ENCODE measurements at regions not wholly inside any gene's neighbourhood (a gene's known extent, or its start where the extent isn't known, plus 50 kb on each side); places are given as distances from the start of the nearest gene placed in this dataset.

GRCh38 chr2:117232305-117232704 lies 582.2 kb upstream of the DDX18 start:
- no peak overlapping the region for H3K9ac ChIP-seq (ENCODE audit: low read depth, low read length)
- no peaks in the 10 kb centered on the region for H3K27me3 ChIP-seq (ENCODE audit: insufficient read depth, low read length)

GRCh38 chr2:117257362-117257761 lies 557.1 kb upstream of the DDX18 start:
- no peak overlapping the region for H3K27ac ChIP-seq (ENCODE audit: low read length)
- H3K36me3 ChIP-seq (ENCODE audit: insufficient read depth, low read depth, low read length): no peaks in the 10 kb centered on the region
- no peak overlapping the region for H3K9ac ChIP-seq (ENCODE audit: low read depth, low read length)
- no peak overlapping the region for H3K4me3 ChIP-seq (ENCODE audit: low read length)
- peaks cover 12% of the 10 kb centered on the region; the same call in 1 of the 2 replicates for H3K9me3 ChIP-seq (ENCODE audit: insufficient read depth, low read depth, low read length)
- H3K4me1 ChIP-seq (ENCODE audit: insufficient read depth, low read length): peaks cover 10% of the 10 kb centered on the region; the same call in 1 of the 2 replicates
- H3K27me3 ChIP-seq (ENCODE audit: insufficient read depth, low read length): no peaks in the 10 kb centered on the region

More at GRCh38 chr2:117232305-117232704, 582.2 kb upstream of the DDX18 start:
- Histone ChIP-seq H3K9me3 (ENCODE audit: insufficient read depth, low read depth, low read length) (peaks cover 7% of the 10 kb centered on the region), H3K4me1 (ENCODE audit: insufficient read depth, low read length) (no peaks in the 10 kb centered on the region), H3K27ac (ENCODE audit: low read length) (no peak overlapping the region), H3K4me3 (ENCODE audit: low read length) (no peak overlapping the region), H3K36me3 (ENCODE audit: insufficient read depth, low read depth, low read length) (no peaks in the 10 kb centered on the region)

- H3K4me1 ChIP-seq (ENCODE audit: insufficient read depth, low read length): peaks cover 11% of the 10 kb centered on the region; the same call in 1 of the 2 replicates
These were observed 544.9 kb upstream of the DDX18 start for GRCh38 chr2:117269574-117269973.

GRCh38 chr2:117271631-117272030 lies 542.9 kb upstream of the DDX18 start:
- H3K27ac ChIP-seq (ENCODE audit: low read length): no peak overlapping the region
- peaks cover 5% of the 10 kb centered on the region; the same call in 1 of the 2 replicates for H3K36me3 ChIP-seq (ENCODE audit: insufficient read depth, low read depth, low read length)
- H3K4me1 ChIP-seq (ENCODE audit: insufficient read depth, low read length): peaks cover 14% of the 10 kb centered on the region; the same call in 1 of the 2 replicates
- H3K9ac ChIP-seq (ENCODE audit: low read depth, low read length): no peak overlapping the region
- no peak overlapping the region for H3K4me3 ChIP-seq (ENCODE audit: low read length)
- H3K27me3 ChIP-seq (ENCODE audit: insufficient read depth, low read length): no peaks in the 10 kb centered on the region
- H3K9me3 ChIP-seq (ENCODE audit: insufficient read depth, low read depth, low read length): peaks cover 8% of the 10 kb centered on the region

More at GRCh38 chr2:117269574-117269973, 544.9 kb upstream of the DDX18 start:
- Histone ChIP-seq H3K27ac (ENCODE audit: low read length) (no peak overlapping the region), H3K27me3 (ENCODE audit: insufficient read depth, low read length) (no peaks in the 10 kb centered on the region), H3K9ac (ENCODE audit: low read depth, low read length) (no peak overlapping the region), H3K4me3 (ENCODE audit: low read length) (no peak overlapping the region), H3K9me3 (ENCODE audit: insufficient read depth, low read depth, low read length) (peaks cover 5% of the 10 kb centered on the region), H3K36me3 (ENCODE audit: insufficient read depth, low read depth, low read length) (peaks cover 4% of the 10 kb centered on the region; the same call in 1 of the 2 replicates)

- H3K36me3 ChIP-seq (ENCODE audit: insufficient read depth, low read depth, low read length): peaks cover 5% of the 10 kb centered on the region; the same call in 1 of the 2 replicates
- H3K4me3 ChIP-seq (ENCODE audit: low read length): peak overlapping the region; percentile 16; the same call in 1 of the 2 replicates
- H3K9me3 ChIP-seq (ENCODE audit: insufficient read depth, low read depth, low read length): peaks cover 8% of the 10 kb centered on the region
- H3K27me3 ChIP-seq (ENCODE audit: insufficient read depth, low read length): no peaks in the 10 kb centered on the region
- no peak overlapping the region for H3K27ac ChIP-seq (ENCODE audit: low read length)
- H3K4me1 ChIP-seq (ENCODE audit: insufficient read depth, low read length): peaks cover 27% of the 10 kb centered on the region
- no peak overlapping the region for H3K9ac ChIP-seq (ENCODE audit: low read depth, low read length)
These were observed 541.4 kb upstream of the DDX18 start for GRCh38 chr2:117273009-117273671.

GRCh38 chr2:117293012-117293411 lies 521.5 kb upstream of the DDX18 start:
- no peaks in the 10 kb centered on the region for H3K4me1 ChIP-seq (ENCODE audit: insufficient read depth, low read length)

GRCh38 chr2:117299451-117299850 lies 515.0 kb upstream of the DDX18 start:
- H3K27ac ChIP-seq (ENCODE audit: low read length): no peak overlapping the region
- no peak overlapping the region for H3K9ac ChIP-seq (ENCODE audit: low read depth, low read length)
- no peaks in the 10 kb centered on the region for H3K4me1 ChIP-seq (ENCODE audit: insufficient read depth, low read length)
- H3K4me3 ChIP-seq (ENCODE audit: low read length): no peak overlapping the region
- H3K9me3 ChIP-seq (ENCODE audit: insufficient read depth, low read depth, low read length): no peaks in the 10 kb centered on the region
- no peaks in the 10 kb centered on the region for H3K27me3 ChIP-seq (ENCODE audit: insufficient read depth, low read length)
- no peaks in the 10 kb centered on the region for H3K36me3 ChIP-seq (ENCODE audit: insufficient read depth, low read depth, low read length)

More at GRCh38 chr2:117293012-117293411, 521.5 kb upstream of the DDX18 start:
- H3K4me3 ChIP-seq (ENCODE audit: low read length): no peak overlapping the region
- H3K36me3 ChIP-seq (ENCODE audit: insufficient read depth, low read depth, low read length): no peaks in the 10 kb centered on the region
- peaks cover under 1% of the 10 kb centered on the region; the same call in 1 of the 2 replicates for H3K9me3 ChIP-seq (ENCODE audit: insufficient read depth, low read depth, low read length)
- H3K27ac ChIP-seq (ENCODE audit: low read length): no peak overlapping the region
- H3K9ac ChIP-seq (ENCODE audit: low read depth, low read length): no peak overlapping the region
- no peaks in the 10 kb centered on the region for H3K27me3 ChIP-seq (ENCODE audit: insufficient read depth, low read length)

GRCh38 chr2:117308861-117309770 lies 505.4 kb upstream of the DDX18 start:
- H3K4me1 ChIP-seq (ENCODE audit: insufficient read depth, low read length): no peaks in the 10 kb centered on the region
- no peak overlapping the region for H3K27ac ChIP-seq (ENCODE audit: low read length)
- no peak overlapping the region for H3K4me3 ChIP-seq (ENCODE audit: low read length)
- H3K9ac ChIP-seq (ENCODE audit: low read depth, low read length): no peak overlapping the region
- H3K9me3 ChIP-seq (ENCODE audit: insufficient read depth, low read depth, low read length): no peaks in the 10 kb centered on the region
- H3K36me3 ChIP-seq (ENCODE audit: insufficient read depth, low read depth, low read length): no peaks in the 10 kb centered on the region
- no peaks in the 10 kb centered on the region for H3K27me3 ChIP-seq (ENCODE audit: insufficient read depth, low read length)

GRCh38 chr2:117321816-117322215 lies 492.7 kb upstream of the DDX18 start:
- Histone ChIP-seq H3K4me3 (ENCODE audit: low read length) (no peak overlapping the region), H3K4me1 (ENCODE audit: insufficient read depth, low read length) (peaks cover 4% of the 10 kb centered on the region), H3K9ac (ENCODE audit: low read depth, low read length) (no peak overlapping the region), H3K27ac (ENCODE audit: low read length) (no peak overlapping the region), H3K27me3 (ENCODE audit: insufficient read depth, low read length) (no peaks in the 10 kb centered on the region), H3K36me3 (ENCODE audit: insufficient read depth, low read depth, low read length) (no peaks in the 10 kb centered on the region), H3K9me3 (ENCODE audit: insufficient read depth, low read depth, low read length) (no peaks in the 10 kb centered on the region)

- Histone ChIP-seq H3K4me1 (ENCODE audit: insufficient read depth, low read length) (no peaks in the 10 kb centered on the region), H3K9ac (ENCODE audit: low read depth, low read length) (no peak overlapping the region), H3K4me3 (ENCODE audit: low read length) (no peak overlapping the region), H3K27me3 (ENCODE audit: insufficient read depth, low read length) (no peaks in the 10 kb centered on the region), H3K9me3 (ENCODE audit: insufficient read depth, low read depth, low read length) (no peaks in the 10 kb centered on the region), H3K27ac (ENCODE audit: low read length) (no peak overlapping the region), H3K36me3 (ENCODE audit: insufficient read depth, low read depth, low read length) (no peaks in the 10 kb centered on the region)
These were observed 491.2 kb upstream of the DDX18 start for GRCh38 chr2:117323331-117323730.

GRCh38 chr2:117330641-117331040 lies 483.9 kb upstream of the DDX18 start:
- Histone ChIP-seq H3K9me3 (ENCODE audit: insufficient read depth, low read depth, low read length) (no peaks in the 10 kb centered on the region), H3K4me1 (ENCODE audit: insufficient read depth, low read length) (no peaks in the 10 kb centered on the region), H3K27ac (ENCODE audit: low read length) (no peak overlapping the region), H3K4me3 (ENCODE audit: low read length) (no peak overlapping the region), H3K27me3 (ENCODE audit: insufficient read depth, low read length) (no peaks in the 10 kb centered on the region), H3K9ac (ENCODE audit: low read depth, low read length) (no peak overlapping the region), H3K36me3 (ENCODE audit: insufficient read depth, low read depth, low read length) (no peaks in the 10 kb centered on the region)

All from iPS-20b (cell line).